NCI-H524 treated with DMSO at 0.1 percent for 48 hours (cell line): ENCODE measurements at regions not wholly inside any gene's neighbourhood (a gene's known extent, or its start where the extent isn't known, plus 50 kb on each side); places are given as distances from the start of the nearest gene placed in this dataset.

Source experiments
- DNase-seq: peaks from one replicate; lab custom pipeline; 2025; lab: John Stamatoyannopoulos, UW

DNA sequence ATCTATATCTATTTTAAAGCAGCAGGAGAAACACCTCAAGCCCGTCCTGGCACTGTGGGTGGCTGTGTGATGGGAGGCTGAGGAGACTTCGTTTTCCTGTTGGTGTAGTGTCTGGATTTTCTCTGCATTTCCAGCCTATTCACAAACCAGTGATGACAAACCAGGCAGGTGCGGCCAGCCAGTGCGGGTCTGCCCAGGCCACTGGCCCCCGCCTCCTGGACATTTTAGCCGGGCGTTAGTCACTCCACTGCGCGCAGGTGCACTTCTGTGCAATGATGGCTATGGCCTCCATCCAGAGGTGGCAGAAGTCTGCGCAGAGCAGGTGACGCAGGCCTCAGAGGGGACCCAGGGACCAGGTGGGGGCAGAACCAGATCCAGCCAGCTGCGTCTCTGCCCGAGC is 64.9 kb upstream of the PITRM1 start:
- no peak for DNase-seq

DNA sequence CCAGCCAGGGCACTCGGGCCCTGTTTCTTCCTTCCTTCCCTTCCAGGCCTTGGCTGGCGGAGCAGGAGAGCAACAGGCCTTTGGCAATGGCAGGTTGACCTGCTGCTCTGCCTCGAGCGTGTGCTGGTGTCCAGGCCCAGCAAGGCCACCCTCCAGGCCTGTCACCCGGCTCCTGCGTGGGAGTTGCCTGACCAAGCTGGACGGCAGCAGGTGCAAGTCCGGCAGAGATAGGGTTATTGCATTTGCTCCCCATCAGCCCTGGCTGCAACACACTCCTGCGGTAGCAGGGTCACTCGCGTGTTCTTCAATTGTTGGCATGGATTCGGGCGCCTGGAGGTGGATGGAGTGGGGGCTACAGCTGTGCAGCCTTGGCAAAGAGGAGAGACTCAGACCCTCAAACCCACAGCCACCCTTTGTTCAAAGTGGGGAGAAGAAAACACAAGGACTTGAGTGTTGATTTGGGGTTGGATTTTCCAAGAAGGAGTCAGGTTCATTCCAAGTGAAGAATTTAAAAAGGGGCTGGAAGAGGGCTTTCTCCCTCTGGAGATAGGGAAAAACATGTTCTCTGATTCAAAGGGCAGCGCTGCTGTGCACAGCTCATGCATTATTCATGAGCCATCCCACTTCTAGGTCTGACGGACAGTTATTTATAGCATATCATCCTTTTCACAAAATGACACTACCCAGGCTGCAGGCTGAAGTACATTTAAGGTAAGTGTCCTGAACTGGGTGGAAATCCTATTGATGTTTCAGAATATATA is 64.2 kb upstream of the PITRM1 start:
- DNase-seq, result no peak

DNA sequence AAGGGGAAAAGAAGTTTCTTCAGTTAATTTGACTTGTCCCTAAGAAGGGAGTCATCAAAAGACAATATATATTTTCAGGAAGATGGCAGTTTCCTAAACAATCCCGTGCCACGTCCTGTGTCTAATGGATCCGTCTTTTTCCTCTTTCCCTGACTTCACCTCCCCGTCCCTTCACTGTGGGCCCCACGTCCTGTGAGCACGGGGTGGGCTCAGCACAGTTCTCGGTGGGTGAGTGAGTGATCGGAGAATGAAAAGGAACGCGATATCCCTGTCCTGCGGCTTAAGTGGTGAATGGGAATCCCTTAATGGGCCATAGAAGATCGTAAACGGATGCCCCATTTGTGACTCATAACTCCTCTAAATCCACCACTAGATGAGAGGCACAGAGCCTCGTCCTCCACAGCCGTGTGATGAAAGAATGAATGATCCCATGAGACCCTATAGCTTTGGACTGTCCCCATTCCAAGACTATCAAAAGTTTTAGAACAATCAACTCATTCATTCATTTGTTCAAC is 63.5 kb upstream of the PITRM1 start:
- no peak for DNase-seq

DNA sequence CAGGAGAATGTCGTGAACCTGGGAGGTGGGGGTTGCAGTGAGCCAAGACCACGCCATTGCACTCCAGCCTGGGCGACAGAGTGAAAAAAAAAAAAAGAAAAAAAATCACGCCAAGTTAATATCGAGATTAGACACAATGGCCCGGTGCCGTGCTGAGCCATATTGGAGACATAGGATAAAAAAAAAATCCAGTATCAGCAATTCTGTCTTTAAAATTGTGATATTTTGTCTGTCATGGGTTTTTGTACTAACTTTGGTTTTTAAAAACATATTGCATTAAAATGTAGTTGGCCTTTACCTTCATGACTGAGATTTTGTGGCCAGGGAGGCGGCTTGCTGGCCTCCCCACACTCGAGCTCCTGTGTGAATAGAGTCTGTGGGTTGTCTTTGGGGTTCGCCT is 62.8 kb upstream of the PITRM1 start:
- DNase-seq, result no peak

DNA sequence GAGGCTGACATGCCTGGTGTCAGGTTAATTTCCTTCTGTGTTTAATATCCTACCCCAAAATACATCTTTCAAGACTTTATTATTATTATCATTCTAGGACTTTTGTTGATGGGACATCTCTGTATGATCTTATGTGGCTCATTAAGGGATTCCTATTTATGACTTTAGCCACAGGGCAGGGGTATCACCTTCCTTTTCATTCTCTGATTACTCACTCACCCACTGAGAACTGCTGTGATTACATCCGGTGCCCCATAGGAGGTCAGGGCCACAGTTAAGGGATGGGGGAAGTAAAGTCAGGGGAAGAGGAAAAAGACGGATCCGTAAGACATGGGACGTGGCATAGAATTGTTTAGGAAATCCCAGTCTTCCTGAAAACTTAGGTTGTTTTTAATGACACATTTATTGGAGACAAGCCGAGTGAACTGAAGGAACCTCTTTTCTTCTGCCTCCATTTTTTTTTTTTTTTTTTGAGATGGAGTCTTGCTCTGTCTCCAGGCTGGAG is 61.0 kb upstream of the PITRM1 start:
- no peak for DNase-seq

DNA sequence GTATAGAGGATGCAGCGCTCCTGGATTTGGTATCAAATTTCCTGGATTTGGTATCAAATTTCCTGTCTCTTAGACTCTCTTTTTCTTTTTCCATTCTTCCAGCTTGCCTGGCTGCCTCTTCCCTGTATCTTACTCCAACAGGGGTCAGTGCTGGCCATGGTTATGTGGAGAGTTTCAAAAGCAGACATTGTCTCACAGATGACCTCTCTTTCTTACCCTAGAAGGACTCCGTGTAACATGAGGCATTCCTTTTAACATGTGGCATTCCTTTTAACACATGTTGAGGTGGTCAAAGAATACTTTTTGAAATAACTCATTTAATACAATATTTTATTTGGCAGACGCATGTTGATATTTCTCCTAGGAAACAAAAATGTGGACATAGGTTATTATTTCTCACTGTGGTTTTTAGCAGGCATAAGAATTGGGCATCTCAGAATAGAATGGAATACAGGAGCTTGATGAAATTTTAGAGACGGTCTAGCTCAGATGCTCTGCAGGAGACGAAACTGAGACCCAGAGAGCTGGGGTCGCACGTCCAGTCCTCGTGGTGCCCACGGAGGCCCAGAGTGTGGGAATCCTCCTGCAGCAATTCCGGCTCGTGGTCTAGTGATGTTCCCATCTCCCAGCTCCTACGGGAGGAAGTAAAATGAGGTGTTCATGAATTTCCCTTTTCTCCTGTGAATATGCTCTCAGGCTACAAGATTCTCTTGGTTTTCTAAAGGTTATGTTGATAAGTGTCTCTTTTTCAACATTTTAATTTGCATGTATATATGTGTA is 59.6 kb upstream of the PITRM1 start:
- DNase-seq, result no peak

DNA sequence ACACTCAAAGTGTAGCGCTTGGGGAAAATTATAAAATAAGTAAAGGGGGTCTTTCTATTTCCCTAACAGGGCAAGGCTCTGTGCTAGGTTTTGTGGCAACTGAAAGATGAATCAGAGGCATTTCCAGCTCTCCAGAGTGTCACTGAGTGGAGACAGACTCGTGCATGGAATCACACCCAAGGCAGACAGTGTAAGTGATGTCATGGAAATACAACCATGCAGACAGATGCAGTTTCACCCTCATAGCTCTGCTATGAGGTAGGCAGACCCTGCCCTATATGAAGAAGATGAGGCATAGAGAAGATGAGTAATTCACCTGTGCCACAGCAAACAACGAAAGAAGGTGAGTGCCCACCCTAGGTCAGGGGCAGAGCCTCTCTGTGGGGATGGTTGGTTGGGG is 57.2 kb upstream of the PITRM1 start:
- DNase-seq, result no peak

DNA sequence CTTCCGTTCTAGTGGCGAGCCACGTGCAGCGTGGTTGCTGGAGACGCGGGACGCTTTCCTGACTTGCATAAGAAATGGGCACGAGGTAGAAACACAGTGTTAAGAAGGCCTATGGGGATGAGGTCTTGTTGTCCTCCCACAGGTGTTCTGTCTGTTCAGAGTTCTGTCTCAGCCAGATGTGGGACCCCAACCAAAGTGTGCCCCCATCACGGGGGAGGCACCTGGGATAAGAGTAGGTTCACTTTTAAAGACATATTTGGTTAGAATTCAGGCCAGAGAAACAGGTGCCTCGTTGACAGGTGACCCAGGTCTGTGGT is 56.0 kb upstream of the PITRM1 start:
- no peak for DNase-seq

DNA sequence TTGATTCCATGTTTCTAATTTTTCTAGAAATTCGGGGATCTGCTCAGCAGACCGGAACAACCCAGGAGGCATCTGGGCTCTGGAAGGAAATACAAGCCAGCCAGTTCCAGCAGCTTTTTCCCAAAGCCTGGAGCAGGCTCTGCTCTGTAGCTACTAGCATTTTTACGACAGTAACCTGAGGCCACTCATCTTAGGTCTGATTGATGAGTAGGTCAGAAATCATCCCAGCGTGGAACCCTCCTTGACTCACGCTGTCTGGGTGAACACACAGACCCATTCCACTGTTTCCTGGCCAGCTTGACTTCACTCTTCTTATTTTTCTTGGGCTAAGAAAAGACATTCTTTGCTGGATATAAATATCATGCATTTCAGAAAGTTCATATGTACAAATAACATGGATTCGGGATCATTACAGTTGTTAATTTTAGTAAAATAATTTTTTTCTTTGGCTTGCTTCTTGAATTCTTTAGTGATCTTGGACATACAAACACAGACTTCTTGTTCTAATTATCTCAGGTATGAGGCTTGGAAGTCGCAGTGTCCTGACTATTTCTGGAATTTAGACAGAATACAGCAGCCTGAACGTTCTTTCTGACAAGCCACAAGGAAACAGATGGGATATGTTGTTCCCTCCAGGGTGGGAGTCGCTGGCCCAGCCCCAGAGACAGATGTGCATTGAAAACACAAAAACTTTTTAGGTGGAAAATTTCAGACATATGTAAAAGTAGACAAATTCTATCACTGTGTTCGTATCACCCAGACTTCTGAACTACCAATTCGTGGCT is 54.6 kb upstream of the PITRM1 start:
- DNase-seq, result no peak

DNA sequence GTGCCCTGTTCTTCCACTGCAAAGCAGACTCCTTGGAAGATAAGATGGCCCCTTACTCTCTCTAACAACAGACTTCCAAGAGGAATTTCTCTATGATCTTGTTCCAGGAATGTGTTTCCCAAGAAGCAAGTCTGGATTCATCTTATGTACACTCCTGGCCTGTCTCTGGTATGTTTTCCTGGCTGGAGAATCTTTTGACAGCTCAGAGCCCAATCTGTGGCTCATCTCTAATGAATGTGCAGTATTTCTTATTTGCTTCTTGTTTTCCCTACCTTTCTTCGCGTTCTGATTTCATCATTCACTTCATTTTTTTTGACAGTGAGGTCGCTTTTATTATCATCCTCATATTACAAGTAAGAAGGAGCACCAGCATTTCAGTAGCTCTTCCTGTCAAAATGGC is 53.0 kb upstream of the PITRM1 start:
- DNase-seq, result no peak

DNA sequence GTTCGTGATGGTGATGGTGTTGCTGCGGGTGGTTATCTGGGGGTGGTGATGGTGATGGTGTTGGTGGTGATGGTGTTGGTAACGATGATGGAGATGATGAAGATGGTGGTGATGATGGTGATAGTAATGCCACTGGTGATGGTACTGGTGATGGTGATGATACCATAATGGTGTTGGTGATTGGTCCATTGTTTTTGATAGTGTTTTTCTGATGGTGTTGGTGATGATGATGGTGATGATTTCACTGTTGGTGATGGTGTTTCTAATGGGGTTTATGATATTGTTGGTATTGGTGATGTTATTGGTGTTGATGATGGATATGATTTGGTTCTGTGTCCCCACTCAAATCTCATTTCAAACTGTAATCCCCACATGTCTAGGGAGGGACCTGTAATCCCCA is 51.7 kb upstream of the PITRM1 start:
- DNase-seq, result no peak

DNA sequence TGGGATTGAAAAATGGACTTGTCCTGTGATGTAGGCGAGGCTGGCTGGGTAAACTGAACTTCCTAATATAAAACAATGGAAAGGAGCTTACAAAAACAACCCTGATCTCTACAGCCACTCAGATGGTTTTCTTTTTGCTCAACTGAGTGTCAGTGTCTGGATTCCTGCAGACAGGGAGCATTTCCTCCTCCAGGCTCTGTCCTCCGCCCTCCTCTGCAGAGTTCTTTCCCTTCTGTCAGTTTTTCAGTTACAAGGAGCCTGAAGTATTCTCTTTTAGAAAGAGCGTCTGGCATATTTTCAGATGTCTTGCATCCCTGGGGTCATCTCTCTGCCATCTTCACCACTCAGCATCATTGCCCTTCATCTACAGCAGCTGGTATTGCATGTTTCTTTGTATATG is 50.0 kb upstream of the PITRM1 start:
- DNase-seq, result no peak
